GM23338 (cell line): ENCODE measurements at regions not wholly inside any gene's neighbourhood (a gene's known extent, or its start where the extent isn't known, plus 50 kb on each side); places are given as distances from the start of the nearest gene placed in this dataset.

ENCODE experiments used
- ATAC-seq: fragments of 200-7000 bp; cut with Tn5 transposase; 3 replicates; pipeline ENCODE4 v1.9.1; 2020
- DNase-seq: peaks from one replicate; pipeline ENCODE4 v3.0.0-alpha.2; 2015; ENCODE audit warnings: low spot score
- H2AFZ ChIP-seq: fragments of 200-600 bp; sonication (generic); 2 replicates; pipeline ENCODE4 v1.8.0; 2016; ENCODE audit warnings: antibody characterized with exemption, mild to moderate bottlenecking, moderate library complexity
- H3F3A ChIP-seq: fragments of 200-600 bp; sonication (generic); replicated peaks from 2 replicates; pipeline ENCODE4 v1.8.0; 2017; ENCODE audit warnings: antibody characterized with exemption, mixed run types, low read depth
- H3K27ac ChIP-seq: fragments of 200-600 bp; sonication (generic); 2 replicates; pipeline ENCODE4 v1.6.1; 2016; ENCODE audit warnings: low read depth
- H3K27me3 ChIP-seq: fragments of 200-600 bp; sonication (generic); 2 replicates; pipeline ENCODE4 v1.8.0; 2016; ENCODE audit warnings: mild to moderate bottlenecking, mixed run types, moderate library complexity; ENCODE audit not compliant: insufficient read depth
- H3K36me3 ChIP-seq: fragments of 200-600 bp; sonication (generic); 2 replicates; pipeline ENCODE4 v1.8.0; 2016; ENCODE audit warnings: mild to moderate bottlenecking; ENCODE audit not compliant: insufficient read depth
- H3K4me1 ChIP-seq: fragments of 200-600 bp; sonication (generic); 2 replicates; pipeline ENCODE4 v1.8.0; 2016; ENCODE audit warnings: mild to moderate bottlenecking, moderate library complexity; ENCODE audit not compliant: insufficient read depth
- H3K4me2 ChIP-seq: fragments of 200-600 bp; sonication (generic); 2 replicates; pipeline ENCODE4 v1.7.1; 2017; ENCODE audit warnings: mixed run types
- H3K4me3 ChIP-seq: fragments of 200-600 bp; sonication (generic); 2 replicates; pipeline ENCODE4 v1.6.1; 2016; ENCODE audit warnings: mixed run types
- H3K79me2 ChIP-seq: fragments of 200-600 bp; sonication (generic); replicated peaks from 2 replicates; pipeline ENCODE4 v1.8.0; 2017; ENCODE audit warnings: mild to moderate bottlenecking; ENCODE audit not compliant: insufficient read depth
- H3K9me2 ChIP-seq: fragments of 200-600 bp; sonication (generic); 2 replicates; pipeline ENCODE4 v1.8.0; 2017; ENCODE audit not compliant: insufficient read depth
- H4K20me1 ChIP-seq: fragments of 200-600 bp; sonication (generic); replicated peaks from 2 replicates; pipeline ENCODE4 v1.8.0; 2017; ENCODE audit warnings: mild to moderate bottlenecking; ENCODE audit not compliant: insufficient read depth
- H3K27ac Mint-ChIP-seq: 2 replicates; pipeline ENCODE4 v1.8.0; 2020; ENCODE audit warnings: inconsistent platforms, mild to moderate bottlenecking, moderate library complexity, mixed read lengths
- H3K27me3 Mint-ChIP-seq: 3 replicates; pipeline ENCODE4 v1.8.0; 2022; ENCODE audit warnings: low read depth, mild to moderate bottlenecking, moderate library complexity, mixed read lengths, inconsistent platforms; ENCODE audit not compliant: insufficient read depth, poor library complexity
- H3K36me3 Mint-ChIP-seq: 3 replicates; pipeline ENCODE4 v1.8.0; 2021; ENCODE audit warnings: low read depth, mild to moderate bottlenecking, inconsistent platforms, moderate library complexity, mixed read lengths
- H3K4me1 Mint-ChIP-seq: 3 replicates; pipeline ENCODE4 v1.8.0; 2020; ENCODE audit warnings: mild to moderate bottlenecking, inconsistent platforms, mixed read lengths
- H3K4me3 Mint-ChIP-seq: 3 replicates; pipeline ENCODE4 v1.8.0; 2021; ENCODE audit warnings: moderate library complexity, mild to moderate bottlenecking, inconsistent platforms, mixed read lengths
- H3K9me3 Mint-ChIP-seq: 3 replicates; pipeline ENCODE4 v1.8.0; 2020; ENCODE audit warnings: moderate library complexity, mild to moderate bottlenecking, inconsistent platforms, mixed read lengths
- CREB1 ChIP-seq: fragments of 250-450 bp; sonication (Bioruptor Pico); IDR thresholded peaks from 2 replicates; pipeline ENCODE4 v1.5.0; 2020; ENCODE audit warnings: low read depth, mild to moderate bottlenecking, moderate library complexity
- EZH2 ChIP-seq: fragments of 200-600 bp; sonication (generic); IDR thresholded peaks from one replicate; pipeline ENCODE4 v1.8.0; 2017; ENCODE audit warnings: antibody characterized with exemption, mild to moderate bottlenecking, low read depth; ENCODE audit not compliant: unreplicated experiment
- EZH2phosphoT487 ChIP-seq: fragments of 200-600 bp; sonication (generic); IDR thresholded peaks from one replicate; pipeline ENCODE4 v1.8.1; 2018; ENCODE audit warnings: antibody characterized with exemption; ENCODE audit not compliant: unreplicated experiment
- JUNB ChIP-seq: IDR thresholded peaks from one replicate; pipeline ENCODE4 v1.6.1; 2016; ENCODE audit warnings: antibody characterized with exemption; ENCODE audit not compliant: unreplicated experiment
- NANOG ChIP-seq: IDR thresholded peaks from 2 replicates; pipeline ENCODE4 v1.6.1; 2016; ENCODE audit warnings: antibody characterized with exemption, borderline replicate concordance
- POLR2AphosphoS5 ChIP-seq: IDR thresholded peaks from 2 replicates; pipeline ENCODE4 v1.6.1; 2016; ENCODE audit warnings: antibody characterized with exemption, low read depth
- STAT1 ChIP-seq: IDR thresholded peaks from one replicate; pipeline ENCODE4 v1.6.1; 2016; ENCODE audit warnings: antibody characterized with exemption; ENCODE audit not compliant: unreplicated experiment
- ZNF114 ChIP-seq: fragments of 250-450 bp; sonication (Bioruptor Pico); IDR thresholded peaks from 2 replicates; pipeline ENCODE4 v1.5.0; 2020; ENCODE audit warnings: mild to moderate bottlenecking, moderate library complexity
- ZNF331 ChIP-seq: fragments of 250-450 bp; sonication (Bioruptor Pico); IDR thresholded peaks from 2 replicates; pipeline ENCODE4 v1.5.0; 2020; ENCODE audit warnings: low read depth, mild to moderate bottlenecking, moderate library complexity
- TF ChIP-seq, protein P1 (sequence below): IDR thresholded peaks from 2 replicates; pipeline ENCODE4 v1.6.1; 2016; ENCODE audit warnings: antibody characterized with exemption
- TF ChIP-seq, protein P2 (sequence below), 2 experiments: fragments of 200-600 bp in 1 of 2; sonication (generic) in 1 of 2; conservative IDR thresholded peaks; 2 replicates each; pipeline versions ENCODE4 v1.5.1 to v1.6.1; 2016 to 2017; ENCODE audit warnings: antibody characterized with exemption in 2 of 2, low read depth in 2 of 2, mild to moderate bottlenecking in 2 of 2, moderate library complexity in 1 of 2
- TF ChIP-seq, protein P3 (sequence below): IDR thresholded peaks from one replicate; pipeline ENCODE4 v1.6.1; 2018; ENCODE audit warnings: antibody characterized with exemption; ENCODE audit not compliant: unreplicated experiment
- TF ChIP-seq, protein P4 (sequence below): fragments of 250-450 bp; sonication (Bioruptor Pico); IDR thresholded peaks from 2 replicates; pipeline ENCODE4 v1.5.0; 2020; ENCODE audit warnings: mild to moderate bottlenecking, moderate library complexity

DNA sequence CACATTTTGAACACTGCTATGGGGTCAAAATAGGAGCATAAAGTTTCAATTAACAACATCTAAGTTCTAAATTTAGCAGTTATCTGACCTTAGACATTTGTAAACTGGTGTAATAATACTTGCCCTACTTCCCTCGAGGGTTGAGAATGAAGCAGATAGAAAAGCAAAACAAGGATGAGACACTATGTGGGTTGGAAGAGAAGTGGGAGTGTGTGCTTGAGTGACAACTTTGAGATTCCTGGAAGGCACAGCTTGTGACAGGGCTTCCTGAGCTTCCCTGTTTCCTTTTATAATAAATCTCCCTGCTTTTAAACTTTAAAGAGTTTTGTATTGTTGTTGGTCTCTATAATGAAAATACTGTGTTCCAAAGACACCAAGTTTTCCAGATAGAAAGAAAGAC, 128.6 kb upstream of the CHST9 start:
- no peaks in the 10 kb centered on the region for H4K20me1 ChIP-seq
- Mint-ChIP-seq H3K36me3 (peaks cover 7% of the 10 kb centered on the region; the same call in 2 of the 3 replicates), H3K9me3 (peaks cover 6% of the 10 kb centered on the region; the same call in 1 of the 3 replicates), H3K27ac (no peak overlapping the region), H3K4me3 (no peak overlapping the region), H3K27me3 (no peaks in the 10 kb centered on the region), H3K4me1 (no peaks in the 10 kb centered on the region)
- H3K27me3 ChIP-seq = no peaks in the 10 kb centered on the region
- no peak overlapping the region for H3K4me2 ChIP-seq
- no peak for DNase-seq
- no peaks in the 10 kb centered on the region for H3K36me3 ChIP-seq
- no peaks in the 10 kb centered on the region for H3K9me2 ChIP-seq
- H3K4me1 ChIP-seq = no peaks in the 10 kb centered on the region
- no peak overlapping the region for H3K27ac ChIP-seq
- H3F3A ChIP-seq = no peaks in the 10 kb centered on the region
- TF ChIP-seq CREB1 (no peak), JUNB (no peak), ZNF331 (CRISPR knock-in tag) (no peak), STAT1 (no peak), EZH2phosphoT487 (no peak), POLR2AphosphoS5 (no peak), EZH2 (no peak), ZNF114 (CRISPR knock-in tag) (no peak), NANOG (no peak)
- TF ChIP-seq, protein P1, sequence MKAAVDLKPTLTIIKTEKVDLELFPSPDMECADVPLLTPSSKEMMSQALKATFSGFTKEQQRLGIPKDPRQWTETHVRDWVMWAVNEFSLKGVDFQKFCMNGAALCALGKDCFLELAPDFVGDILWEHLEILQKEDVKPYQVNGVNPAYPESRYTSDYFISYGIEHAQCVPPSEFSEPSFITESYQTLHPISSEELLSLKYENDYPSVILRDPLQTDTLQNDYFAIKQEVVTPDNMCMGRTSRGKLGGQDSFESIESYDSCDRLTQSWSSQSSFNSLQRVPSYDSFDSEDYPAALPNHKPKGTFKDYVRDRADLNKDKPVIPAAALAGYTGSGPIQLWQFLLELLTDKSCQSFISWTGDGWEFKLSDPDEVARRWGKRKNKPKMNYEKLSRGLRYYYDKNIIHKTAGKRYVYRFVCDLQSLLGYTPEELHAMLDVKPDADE = no peak
- TF ChIP-seq, protein P2, sequence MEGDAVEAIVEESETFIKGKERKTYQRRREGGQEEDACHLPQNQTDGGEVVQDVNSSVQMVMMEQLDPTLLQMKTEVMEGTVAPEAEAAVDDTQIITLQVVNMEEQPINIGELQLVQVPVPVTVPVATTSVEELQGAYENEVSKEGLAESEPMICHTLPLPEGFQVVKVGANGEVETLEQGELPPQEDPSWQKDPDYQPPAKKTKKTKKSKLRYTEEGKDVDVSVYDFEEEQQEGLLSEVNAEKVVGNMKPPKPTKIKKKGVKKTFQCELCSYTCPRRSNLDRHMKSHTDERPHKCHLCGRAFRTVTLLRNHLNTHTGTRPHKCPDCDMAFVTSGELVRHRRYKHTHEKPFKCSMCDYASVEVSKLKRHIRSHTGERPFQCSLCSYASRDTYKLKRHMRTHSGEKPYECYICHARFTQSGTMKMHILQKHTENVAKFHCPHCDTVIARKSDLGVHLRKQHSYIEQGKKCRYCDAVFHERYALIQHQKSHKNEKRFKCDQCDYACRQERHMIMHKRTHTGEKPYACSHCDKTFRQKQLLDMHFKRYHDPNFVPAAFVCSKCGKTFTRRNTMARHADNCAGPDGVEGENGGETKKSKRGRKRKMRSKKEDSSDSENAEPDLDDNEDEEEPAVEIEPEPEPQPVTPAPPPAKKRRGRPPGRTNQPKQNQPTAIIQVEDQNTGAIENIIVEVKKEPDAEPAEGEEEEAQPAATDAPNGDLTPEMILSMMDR (conservative IDR thresholded peaks at IDR 0.05; ENCODE audit: low read depth in 2 of 2) = no peak
- TF ChIP-seq, protein P3, sequence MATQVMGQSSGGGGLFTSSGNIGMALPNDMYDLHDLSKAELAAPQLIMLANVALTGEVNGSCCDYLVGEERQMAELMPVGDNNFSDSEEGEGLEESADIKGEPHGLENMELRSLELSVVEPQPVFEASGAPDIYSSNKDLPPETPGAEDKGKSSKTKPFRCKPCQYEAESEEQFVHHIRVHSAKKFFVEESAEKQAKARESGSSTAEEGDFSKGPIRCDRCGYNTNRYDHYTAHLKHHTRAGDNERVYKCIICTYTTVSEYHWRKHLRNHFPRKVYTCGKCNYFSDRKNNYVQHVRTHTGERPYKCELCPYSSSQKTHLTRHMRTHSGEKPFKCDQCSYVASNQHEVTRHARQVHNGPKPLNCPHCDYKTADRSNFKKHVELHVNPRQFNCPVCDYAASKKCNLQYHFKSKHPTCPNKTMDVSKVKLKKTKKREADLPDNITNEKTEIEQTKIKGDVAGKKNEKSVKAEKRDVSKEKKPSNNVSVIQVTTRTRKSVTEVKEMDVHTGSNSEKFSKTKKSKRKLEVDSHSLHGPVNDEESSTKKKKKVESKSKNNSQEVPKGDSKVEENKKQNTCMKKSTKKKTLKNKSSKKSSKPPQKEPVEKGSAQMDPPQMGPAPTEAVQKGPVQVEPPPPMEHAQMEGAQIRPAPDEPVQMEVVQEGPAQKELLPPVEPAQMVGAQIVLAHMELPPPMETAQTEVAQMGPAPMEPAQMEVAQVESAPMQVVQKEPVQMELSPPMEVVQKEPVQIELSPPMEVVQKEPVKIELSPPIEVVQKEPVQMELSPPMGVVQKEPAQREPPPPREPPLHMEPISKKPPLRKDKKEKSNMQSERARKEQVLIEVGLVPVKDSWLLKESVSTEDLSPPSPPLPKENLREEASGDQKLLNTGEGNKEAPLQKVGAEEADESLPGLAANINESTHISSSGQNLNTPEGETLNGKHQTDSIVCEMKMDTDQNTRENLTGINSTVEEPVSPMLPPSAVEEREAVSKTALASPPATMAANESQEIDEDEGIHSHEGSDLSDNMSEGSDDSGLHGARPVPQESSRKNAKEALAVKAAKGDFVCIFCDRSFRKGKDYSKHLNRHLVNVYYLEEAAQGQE = no peak
- TF ChIP-seq, protein P4, sequence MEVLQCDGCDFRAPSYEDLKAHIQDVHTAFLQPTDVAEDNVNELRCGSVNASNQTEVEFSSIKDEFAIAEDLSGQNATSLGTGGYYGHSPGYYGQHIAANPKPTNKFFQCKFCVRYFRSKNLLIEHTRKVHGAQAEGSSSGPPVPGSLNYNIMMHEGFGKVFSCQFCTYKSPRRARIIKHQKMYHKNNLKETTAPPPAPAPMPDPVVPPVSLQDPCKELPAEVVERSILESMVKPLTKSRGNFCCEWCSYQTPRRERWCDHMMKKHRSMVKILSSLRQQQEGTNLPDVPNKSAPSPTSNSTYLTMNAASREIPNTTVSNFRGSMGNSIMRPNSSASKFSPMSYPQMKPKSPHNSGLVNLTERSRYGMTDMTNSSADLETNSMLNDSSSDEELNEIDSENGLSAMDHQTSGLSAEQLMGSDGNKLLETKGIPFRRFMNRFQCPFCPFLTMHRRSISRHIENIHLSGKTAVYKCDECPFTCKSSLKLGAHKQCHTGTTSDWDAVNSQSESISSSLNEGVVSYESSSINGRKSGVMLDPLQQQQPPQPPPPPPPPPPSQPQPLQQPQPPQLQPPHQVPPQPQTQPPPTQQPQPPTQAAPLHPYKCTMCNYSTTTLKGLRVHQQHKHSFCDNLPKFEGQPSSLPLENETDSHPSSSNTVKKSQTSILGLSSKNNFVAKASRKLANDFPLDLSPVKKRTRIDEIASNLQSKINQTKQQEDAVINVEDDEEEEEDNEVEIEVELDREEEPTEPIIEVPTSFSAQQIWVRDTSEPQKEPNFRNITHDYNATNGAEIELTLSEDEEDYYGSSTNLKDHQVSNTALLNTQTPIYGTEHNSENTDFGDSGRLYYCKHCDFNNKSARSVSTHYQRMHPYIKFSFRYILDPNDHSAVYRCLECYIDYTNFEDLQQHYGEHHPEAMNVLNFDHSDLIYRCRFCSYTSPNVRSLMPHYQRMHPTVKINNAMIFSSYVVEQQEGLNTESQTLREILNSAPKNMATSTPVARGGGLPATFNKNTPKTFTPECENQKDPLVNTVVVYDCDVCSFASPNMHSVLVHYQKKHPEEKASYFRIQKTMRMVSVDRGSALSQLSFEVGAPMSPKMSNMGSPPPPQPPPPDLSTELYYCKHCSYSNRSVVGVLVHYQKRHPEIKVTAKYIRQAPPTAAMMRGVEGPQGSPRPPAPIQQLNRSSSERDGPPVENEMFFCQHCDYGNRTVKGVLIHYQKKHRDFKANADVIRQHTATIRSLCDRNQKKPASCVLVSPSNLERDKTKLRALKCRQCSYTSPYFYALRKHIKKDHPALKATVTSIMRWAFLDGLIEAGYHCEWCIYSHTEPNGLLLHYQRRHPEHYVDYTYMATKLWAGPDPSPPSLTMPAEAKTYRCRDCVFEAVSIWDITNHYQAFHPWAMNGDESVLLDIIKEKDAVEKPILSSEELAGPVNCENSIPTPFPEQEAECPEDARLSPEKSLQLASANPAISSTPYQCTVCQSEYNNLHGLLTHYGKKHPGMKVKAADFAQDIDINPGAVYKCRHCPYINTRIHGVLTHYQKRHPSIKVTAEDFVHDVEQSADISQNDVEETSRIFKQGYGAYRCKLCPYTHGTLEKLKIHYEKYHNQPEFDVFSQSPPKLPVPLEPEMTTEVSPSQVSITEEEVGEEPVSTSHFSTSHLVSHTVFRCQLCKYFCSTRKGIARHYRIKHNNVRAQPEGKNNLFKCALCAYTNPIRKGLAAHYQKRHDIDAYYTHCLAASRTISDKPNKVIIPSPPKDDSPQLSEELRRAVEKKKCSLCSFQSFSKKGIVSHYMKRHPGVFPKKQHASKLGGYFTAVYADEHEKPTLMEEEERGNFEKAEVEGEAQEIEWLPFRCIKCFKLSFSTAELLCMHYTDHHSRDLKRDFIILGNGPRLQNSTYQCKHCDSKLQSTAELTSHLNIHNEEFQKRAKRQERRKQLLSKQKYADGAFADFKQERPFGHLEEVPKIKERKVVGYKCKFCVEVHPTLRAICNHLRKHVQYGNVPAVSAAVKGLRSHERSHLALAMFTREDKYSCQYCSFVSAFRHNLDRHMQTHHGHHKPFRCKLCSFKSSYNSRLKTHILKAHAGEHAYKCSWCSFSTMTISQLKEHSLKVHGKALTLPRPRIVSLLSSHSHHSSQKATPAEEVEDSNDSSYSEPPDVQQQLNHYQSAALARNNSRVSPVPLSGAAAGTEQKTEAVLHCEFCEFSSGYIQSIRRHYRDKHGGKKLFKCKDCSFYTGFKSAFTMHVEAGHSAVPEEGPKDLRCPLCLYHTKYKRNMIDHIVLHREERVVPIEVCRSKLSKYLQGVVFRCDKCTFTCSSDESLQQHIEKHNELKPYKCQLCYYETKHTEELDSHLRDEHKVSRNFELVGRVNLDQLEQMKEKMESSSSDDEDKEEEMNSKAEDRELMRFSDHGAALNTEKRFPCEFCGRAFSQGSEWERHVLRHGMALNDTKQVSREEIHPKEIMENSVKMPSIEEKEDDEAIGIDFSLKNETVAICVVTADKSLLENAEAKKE = no peak
- H3K4me3 ChIP-seq = no peak overlapping the region
- H2AFZ ChIP-seq = no peak overlapping the region
- ATAC-seq = no peak
- no peaks in the 10 kb centered on the region for H3K79me2 ChIP-seq
